GM19238 (cell line): ENCODE measurements at regions not wholly inside any gene's neighbourhood (a gene's known extent, or its start where the extent isn't known, plus 50 kb on each side); places are given as distances from the start of the nearest gene placed in this dataset.

Experiments
- DNase-seq: peaks from one replicate; pipeline ENCODE4 v3.0.0; 2011; ENCODE audit warnings: low spot score; ENCODE audit not compliant: insufficient read length

DNA sequence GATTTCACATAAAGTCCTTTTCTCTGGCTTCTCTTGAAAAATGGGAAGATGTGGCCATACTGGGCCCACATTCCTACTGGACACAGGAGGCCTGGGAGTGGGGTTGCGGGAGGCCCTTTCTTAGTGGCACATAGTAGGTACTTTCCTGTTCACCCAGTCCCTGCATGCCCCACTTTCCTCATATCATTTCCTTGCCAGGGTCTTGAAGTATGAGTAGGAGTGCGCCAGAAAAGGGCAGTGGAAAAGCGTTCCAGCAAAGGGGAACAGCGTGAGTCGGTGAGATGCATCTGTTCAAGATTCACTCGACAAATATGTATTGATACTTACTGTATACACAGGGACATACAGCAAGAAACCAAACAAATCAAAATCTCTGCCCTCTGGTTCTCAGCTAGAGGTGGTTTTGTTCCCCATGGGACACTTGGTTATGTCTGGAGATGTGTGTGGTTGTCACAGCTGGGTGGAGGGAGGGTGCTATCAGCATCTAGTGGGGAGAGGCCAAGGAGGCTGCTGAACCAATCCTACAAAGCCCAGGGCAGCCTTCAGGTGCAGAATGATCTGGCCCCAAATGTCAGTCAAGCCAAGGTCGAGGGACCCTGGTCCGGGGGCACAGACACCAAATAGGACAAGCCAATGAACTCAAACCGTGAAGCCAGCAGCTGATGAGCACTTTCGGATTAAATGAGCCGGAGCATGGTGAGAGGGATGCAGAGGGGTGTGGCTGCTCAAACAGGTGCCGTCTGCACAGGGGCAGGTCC, 151.4 kb downstream of the CEBPB start:
- DNase-seq, result no peak

DNA sequence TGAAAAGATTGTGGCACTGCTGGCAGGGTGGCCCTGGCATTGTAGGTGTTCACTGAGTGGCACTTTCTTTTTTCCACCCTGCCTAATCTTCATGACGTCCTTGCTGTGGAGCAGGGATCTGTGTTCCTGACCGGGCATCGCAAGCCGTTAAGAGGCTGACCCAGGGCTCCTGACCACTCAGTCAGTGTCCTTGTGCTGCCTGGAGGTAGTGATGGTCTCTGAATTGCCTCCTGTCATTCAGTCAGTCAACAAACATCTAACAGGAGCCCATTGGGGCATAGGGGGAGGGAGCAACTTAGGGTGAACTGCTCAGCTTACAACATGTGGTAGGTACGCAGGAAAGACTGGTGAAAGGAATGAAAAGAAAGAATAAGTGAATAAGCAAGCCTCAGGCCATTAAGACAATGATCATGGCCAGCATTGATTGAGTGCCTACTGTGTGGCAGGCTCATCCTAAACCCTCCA, 152.0 kb downstream of the CEBPB start:
- DNase-seq, result no peak

- DNase-seq, result no peak
Observed at GRCh38 chr20:50343125-50343489, 152.5 kb downstream of the CEBPB start.

DNA sequence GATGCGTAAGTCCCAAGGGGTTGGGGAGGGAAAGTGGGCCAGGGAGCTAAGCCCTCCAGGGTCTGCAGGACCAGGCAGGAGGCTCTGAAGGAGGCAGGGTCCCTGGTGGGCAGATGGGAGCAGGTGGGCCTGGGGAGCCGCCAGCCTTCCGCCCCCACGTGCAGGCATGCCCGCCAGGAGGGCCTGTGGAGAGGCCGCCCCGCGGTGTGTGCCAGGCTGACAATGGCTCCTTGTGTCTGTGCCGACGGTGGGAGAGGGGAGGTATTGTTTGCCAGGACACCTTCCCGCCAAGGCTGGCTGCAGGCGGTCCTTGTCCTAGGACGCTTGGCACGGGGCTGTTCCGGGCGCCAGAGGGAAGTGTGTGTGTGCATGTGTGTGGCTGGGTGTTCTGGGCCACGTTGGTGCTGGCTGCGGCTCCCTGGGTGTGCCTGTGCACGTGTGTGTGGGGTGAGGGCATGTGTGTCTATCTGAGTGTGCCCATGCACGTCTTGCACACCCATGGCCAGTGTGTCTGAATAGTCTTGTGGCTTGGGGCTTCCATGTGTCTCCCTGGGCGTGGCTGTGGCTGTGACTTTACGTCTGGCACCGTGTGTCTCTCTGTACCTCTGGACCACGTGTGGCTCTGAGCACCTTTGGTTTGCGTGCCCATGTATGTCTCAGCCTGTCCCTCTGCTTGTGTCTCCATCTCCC, 153.0 kb downstream of the CEBPB start:
- no peak for DNase-seq

DNA sequence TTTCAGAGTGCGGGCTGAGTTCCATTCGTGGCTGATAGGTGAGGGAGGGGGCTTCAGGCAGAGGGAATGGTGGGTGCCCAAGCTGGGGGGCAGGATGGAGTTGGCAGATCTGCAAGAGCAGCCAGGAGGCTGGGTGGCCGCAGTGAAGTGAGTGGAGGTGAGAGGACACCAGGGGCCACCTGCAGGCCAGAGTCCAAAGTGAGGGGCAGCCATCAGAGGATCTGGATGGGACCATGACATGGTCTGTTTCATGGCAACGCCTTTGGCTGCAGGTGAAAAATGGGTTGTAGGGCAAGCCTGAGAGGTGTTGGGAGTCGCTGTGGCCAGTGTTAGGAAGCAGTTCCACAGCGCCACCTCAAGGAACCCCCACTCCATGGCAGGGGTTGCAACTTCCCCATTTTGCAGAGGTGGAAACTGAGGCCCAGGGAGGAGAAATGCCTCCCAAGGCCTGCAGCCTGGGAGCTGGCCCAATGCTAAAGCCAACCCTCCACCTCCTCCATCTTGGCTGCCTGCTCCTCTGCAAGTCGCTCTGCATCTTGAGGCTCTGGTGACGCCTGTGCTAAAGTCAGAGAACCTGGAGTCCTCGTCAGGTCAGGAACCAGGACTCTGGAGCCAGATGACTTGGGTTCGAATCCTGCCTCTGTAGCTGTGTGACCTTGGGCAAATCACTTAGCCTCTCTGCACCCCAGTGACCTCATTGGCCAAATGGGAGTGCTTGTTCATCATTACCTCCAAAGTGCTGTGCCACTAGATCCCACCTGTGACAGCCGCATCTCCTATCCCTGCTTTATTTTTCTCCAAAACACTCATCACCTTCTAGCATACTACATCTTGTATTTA, 153.8 kb downstream of the CEBPB start:
- no peak for DNase-seq

DNA sequence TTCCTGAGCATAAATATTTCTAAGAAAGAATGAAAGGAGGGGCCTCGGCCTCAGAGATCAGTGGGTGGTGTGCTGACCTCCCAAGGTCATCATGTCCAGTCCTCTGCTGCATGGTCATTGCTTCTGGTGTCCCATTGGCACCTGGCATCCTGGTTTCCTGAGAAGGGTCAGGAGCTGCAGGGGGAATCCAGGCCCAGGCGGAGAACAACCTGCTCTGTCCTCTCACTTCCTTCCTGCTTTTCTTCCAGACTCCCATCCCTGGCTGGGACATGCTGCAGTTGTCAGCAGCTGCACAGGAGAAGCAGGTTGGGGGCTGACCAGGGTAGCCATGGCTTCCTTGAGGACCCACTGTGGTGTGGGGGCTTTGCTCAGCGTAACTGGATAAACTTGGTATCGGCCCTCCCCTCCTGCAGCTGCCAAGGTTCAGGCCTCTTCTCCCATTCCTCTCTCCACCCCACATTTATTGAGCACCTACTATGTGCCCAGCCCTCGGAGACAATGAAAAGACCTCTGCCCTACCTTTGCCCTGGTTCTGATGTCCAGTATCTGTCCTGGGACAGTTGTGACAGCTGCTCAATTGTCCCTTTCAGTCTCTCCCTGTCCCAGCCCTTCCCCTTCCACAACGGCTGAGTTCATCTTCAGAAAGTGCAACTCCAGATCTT, 155.2 kb downstream of the CEBPB start:
- no peak for DNase-seq

GRCh38 chr20:50346374-50347283, 156.0 kb downstream of the CEBPB start:
- no peak for DNase-seq

GRCh38 chr20:50347284-50348063, 156.8 kb downstream of the CEBPB start:
- no peak for DNase-seq

DNA sequence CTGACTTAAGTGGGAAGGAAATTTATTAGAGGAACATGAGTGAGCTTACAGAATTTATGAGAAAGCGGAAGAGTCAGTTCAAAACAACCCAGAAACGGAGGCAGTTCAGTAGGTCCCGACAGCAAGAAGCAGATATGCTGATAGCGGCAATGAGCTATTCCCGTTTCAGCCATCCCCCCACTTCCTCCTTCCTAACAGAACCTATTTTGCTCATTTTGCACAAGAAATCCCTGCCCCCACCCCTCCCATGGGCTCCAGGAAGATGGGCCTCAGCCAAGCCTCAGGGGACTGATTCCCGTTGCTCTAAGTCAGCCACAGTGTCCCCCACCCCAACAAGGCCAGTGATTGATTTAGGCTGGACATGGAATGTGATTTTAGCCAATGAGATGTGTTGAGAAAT, 157.5 kb downstream of the CEBPB start:
- DNase-seq, result no peak

DNA sequence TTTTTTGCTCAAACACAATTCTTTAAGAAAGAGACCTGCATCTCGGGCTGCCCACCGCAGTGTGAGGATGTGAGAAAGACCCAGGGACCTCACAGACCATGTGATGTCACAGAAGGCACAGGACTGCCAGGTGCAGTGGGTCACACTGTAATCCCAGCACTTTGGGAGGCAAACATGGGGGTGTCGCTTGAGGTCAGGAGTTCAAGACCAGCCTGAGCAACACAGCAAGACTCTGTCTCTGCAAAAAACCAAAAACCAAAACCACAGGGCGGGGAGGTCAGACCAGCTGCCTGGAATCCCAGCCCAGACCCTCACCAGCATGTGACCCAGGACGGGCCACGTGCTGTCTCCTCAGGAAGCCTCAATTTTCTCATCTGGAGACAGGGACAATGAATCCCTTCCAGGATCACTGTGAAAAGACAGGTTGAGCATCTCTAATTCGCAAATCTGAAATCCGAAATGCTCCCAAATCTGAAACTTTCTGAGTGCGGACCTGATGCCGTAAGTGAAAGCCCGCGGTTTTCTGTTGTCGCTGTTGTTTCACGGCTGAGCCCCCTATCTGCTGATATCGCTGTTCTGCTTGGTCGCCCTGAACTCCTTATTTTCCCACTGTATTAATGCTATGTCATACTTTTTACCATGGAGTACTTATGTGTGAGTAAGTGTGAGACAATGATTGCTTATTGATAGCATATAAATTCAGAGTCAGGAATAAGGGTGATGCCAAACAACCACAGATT, 159.5 kb upstream of the PTPN1 start:
- no peak for DNase-seq

DNA sequence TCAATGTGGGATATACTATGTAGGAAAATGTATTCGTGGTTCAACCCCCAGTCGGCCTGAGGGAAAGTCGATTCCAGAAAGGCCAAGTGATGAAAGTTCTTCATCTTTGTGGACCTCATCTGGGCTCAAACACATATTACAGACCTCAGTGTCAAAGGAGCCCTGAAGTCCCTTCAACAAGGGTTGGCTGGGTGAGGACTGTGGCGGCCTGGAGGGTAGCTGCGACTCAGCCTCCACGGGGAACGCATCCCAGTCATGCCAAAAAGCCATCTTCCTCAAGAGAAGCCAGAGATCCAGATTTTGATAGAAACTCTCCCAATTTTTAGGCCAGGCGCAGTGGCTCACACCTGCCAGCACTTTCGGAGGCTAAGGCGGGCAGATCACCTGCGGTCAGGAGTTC, 158.6 kb upstream of the PTPN1 start:
- no peak for DNase-seq

DNA sequence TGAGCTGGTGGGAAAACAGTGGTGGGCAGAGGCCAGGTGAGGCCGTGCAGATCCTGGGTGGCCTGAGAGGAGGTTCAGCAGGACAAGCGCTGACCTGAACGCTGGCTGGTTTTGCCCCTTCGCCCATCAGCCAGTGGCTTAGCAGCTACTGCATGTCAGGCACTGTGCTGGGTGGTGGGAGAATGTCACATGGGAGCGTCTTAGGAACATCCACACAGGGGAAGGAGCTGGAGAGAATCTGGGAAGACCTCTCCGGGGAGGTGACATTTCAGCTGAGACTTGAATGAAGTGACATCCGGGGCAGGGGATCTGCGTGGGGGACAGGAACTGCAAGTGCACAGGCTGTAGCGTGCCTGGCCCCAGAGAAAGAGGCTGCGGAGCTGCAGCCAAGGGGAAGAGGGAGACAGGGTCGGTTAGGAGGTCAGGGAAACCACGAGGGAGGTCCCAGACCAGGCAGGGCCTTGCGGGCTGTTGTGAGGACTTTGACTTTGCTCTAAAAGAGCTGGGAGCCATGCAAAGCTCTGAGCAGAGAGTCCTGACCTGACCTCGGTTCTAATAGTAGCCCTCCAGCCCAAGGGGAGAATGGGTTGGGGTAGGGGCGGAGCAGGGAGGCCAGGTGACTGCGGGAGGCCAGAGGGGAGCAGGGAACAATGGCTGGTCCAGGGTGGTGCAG, 156.8 kb upstream of the PTPN1 start:
- no peak for DNase-seq

DNA sequence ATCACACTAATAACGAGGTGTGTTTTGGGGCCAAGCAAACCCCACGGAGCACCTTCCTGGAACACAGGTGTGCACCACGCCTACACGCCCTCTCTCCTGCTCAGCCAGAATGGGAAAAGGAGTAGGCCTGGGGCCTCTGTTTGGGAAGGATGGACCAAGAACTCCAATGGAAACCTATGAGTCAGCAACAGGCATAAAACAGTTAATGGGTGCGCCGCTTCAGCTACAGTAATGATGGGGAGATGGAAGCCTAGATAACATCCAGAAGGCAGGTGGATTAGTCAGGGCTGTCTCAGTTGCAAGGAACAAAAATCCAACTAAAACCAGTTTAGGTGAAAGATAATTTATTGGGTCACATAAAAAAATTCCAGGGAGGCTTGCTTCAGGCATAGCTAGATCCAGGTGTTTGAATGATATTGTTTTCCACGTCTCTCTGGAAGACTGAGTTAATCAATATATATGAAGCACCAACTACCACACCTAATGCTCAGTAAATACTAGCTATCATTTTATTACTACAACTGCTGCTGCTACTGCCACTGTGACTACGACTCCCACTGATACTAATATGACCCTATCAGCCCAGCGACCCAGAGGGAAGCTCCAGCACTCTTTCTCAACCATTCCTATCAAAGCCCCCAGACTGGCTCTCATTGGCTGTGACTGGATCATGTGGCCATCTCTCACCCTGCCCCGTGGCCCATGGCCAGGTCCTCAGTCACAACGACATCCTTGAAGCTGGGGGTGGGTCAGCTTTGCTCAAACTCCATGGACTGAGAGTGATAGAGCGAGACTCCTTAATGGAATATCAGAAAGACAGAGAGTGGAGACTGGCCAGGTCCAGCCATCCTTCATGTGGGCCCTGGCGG, 155.2 kb upstream of the PTPN1 start:
- no peak for DNase-seq

GRCh38 chr20:50355590-50356524, 154.3 kb upstream of the PTPN1 start:
- no peak for DNase-seq

DNA sequence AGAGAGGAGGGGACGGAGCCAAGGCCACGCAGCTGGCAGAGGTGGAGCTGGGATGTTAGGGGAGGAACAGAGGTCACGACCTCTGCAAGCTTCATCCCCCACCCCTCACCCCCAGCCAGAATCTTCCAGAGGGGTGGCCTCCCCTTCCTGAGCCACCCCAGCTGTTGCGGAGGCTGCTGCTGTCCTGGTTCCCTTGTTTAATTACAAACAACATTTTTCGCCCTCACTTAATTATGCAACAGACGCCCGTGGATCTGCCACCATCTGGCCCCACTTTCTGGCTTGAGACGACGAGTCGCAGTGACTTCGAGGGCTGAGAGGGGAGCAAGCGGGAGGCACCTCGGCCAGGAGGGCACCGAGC, 153.7 kb upstream of the PTPN1 start:
- no peak for DNase-seq

- DNase-seq, result no peak
Observed at GRCh38 chr20:50356962-50357782, 153.0 kb upstream of the PTPN1 start.
